HG03135 (cell line): ENCODE measurements at regions not wholly inside any gene's neighbourhood (a gene's known extent, or its start where the extent isn't known, plus 50 kb on each side); places are given as distances from the start of the nearest gene placed in this dataset.

Experiments used
- ATAC-seq: cut with Tn5 transposase; IDR thresholded peaks from one replicate; pipeline ENCODE4 v1.9.1; 2021; ENCODE audit warnings: mild to moderate bottlenecking, moderate library complexity; ENCODE audit not compliant: unreplicated experiment

- no peak for ATAC-seq
These were observed 97.1 kb upstream of the MAF start for GRCh38 chr16:79697562-79698112.

DNA sequence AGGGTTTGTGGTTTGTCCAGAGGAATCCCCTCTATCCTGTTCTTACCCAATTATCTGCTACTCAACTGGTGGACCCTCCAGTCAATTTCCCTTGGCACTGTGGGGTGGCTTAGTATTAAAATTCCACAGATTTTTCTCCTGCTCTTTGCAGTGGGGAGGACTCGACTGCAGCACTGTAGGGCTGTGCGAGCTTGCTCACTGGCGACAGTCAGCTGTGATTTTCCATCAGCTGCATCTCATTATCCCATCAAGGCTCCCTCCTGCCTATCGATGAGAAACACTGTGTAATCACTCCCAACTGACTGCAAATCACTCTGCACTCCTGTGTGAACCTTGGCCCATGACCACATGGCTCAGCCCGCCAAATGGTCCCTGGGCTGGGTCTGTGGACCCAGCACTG is 90.5 kb upstream of the MAF start:
- ATAC-seq = no peak

DNA sequence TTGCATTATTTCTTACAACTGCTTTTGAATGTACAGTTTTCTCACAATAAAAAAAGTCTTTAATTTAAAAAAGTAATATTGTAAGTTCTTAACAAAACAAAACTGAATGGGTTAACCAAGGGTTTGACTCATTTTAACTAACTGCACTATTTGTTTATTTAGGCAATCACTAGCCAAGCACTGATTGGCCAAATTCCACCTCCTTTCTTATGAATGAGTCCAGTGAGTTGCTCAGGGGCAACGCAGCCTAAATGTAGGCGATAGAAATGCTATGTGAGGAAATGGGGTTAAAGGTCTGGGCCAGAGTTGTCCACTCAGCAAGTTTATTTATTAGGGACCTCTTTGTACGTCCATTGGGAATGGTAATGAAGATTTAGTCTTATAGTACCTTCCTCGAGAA is 89.6 kb upstream of the MAF start:
- ATAC-seq = no peak

DNA sequence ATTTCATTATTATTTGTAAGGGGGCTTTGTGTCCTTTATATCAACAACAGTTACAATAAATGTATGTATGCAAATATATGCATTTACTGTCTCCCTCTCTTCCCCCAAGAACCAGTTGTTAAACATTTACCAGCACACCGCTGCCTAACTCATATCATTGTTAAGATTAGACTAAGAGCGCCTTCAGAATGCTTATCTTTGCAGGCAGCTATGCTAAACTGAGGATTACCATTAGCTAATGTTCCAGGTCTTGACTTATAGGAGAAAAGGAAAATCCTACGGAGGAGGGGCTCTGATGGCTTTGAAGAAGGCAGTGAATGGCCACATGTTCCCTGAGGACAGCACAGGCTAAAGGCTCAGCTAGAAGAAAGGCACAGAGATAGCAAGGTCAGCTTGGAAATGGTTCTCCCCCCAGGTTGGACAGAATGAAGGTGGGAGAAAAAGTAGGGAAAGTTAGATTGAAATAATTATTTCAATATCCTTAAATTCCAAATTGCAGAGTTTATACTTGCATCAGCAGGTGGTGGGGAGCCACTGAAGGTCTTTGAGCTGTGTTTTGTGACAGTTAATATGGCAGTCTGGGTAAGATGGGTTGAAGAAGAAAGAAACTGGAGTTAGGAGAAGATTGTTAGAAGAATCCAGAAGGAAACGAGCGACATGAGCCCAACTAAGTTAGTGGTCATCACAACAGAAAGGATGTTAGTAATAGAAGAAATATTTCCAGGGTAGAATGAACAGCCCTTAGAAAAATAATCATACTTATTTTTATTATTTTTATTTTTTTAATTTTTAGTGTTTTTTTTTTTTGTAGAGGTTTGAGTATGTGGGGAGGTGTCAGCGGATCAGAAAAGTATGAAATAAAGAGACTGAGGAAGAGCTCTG is 87.0 kb upstream of the MAF start:
- no peak for ATAC-seq

DNA sequence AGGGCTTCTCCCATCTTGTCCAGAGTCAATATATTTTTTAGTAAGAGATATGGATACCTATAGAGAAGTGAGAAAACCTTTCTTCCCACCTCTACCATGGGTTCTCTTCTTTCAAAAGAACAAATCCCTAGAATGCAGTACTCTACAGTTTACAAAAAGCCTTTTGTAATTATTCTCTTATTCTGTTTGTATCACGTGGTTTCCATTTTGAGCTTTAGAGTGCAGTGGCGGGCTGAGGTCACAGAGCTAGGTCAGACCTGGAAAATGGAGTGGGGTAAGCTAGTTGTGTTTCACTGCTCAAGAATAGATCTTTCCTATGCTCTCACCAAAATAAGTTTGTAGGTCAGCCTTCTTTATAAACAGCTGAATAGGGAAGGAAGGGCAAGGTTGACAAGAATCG is 85.3 kb upstream of the MAF start:
- no peak for ATAC-seq

GRCh38 chr16:79679334-79679733 is 78.8 kb upstream of the MAF start:
- ATAC-seq = no peak

GRCh38 chr16:79677799-79678530 is 77.4 kb upstream of the MAF start:
- ATAC-seq = no peak

GRCh38 chr16:79673635-79674034 is 73.1 kb upstream of the MAF start:
- no peak for ATAC-seq

DNA sequence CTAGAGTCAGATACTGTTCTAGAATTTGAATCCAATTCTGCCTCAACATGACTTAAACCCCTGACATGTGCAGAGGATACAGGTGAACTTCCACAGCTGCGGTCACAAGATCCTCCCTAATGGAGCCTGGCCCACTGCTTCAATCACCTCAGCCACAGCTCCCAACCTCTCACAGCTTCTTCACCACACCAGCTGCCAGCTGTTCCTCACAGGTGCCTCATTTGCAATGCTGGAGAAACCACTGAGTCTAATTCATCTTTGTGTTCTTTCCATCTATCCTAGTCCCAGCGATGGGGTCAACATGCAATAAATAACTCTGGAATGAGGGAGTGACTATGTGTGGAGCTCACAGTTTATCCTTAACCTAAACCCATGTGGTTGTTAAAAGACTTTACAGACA is 72.0 kb upstream of the MAF start:
- ATAC-seq = no peak

DNA sequence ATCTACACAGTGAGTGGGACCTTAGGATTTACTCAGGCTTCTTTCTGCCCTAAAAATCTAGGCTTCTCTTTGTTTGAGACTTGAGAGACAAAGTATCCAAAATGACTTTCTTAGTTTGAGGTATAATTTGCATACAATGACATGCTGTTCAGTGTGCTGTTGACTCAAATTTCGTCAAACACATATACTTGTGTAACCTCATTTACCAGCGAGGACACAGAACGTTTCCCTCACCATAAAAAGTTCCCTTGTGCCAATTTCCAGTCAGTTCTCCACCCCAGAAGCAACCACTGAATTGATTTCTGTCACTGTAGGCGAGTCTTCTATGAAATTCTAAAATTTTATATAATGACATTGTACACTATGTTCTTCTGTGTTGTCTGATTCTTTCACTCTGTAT is 68.0 kb upstream of the MAF start:
- ATAC-seq = no peak

- ATAC-seq = no peak
These were observed 65.4 kb upstream of the MAF start for GRCh38 chr16:79665970-79666369.

DNA sequence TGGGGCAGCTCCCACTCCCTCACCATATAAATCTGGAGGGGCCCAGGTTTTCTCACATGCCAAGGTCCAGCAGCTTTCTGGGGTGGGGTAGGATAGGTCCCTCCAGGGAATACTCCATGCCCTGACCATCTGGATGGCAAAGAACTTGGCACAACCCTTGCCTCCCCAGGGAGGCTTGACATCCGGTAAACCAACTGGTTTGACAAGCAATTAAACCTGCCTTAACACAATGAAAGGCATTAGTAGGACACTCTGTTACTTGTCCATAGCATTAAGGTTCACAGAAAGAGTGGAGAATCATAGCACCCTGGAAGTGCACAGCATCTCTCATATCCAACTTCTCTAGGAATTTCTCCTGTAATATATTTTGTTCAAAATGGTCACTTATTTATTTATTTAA is 63.9 kb upstream of the MAF start:
- ATAC-seq = no peak

DNA sequence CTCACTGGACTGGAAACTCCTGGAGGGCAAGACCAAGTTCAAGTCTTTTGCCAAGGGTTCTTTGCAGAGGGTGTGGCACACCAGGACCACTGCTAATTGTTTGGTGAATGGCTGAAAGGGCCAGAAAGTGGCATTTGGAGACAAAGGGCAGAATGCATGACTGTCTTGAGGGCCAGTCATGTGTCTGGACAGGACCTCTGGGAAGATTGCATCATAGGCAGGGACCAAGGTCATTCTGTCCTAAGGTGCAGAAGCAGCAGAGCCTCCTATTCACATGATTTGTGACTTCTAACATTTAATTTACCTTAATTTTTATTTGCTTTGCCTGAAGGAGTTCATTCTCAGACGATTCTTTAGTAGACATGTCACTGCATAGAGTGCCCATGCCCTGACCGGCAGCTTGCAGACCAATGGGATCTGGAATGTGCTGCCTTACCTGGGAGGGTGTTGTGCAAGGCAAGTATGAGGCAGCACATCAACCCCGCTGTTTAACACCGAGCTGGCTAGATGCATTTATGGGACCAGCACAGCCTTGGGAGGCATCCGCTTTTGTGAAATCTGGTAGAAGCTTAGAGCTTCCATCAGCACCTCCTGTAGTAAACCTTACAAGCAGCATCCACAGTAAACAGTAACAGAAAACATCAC is 62.3 kb upstream of the MAF start:
- ATAC-seq = no peak

- no peak for ATAC-seq
These were observed 61.6 kb upstream of the MAF start for GRCh38 chr16:79662122-79662521.

- no peak for ATAC-seq
These were observed 61.0 kb upstream of the MAF start for GRCh38 chr16:79661578-79661977.

GRCh38 chr16:79659344-79659743 is 58.8 kb upstream of the MAF start:
- ATAC-seq = no peak

DNA sequence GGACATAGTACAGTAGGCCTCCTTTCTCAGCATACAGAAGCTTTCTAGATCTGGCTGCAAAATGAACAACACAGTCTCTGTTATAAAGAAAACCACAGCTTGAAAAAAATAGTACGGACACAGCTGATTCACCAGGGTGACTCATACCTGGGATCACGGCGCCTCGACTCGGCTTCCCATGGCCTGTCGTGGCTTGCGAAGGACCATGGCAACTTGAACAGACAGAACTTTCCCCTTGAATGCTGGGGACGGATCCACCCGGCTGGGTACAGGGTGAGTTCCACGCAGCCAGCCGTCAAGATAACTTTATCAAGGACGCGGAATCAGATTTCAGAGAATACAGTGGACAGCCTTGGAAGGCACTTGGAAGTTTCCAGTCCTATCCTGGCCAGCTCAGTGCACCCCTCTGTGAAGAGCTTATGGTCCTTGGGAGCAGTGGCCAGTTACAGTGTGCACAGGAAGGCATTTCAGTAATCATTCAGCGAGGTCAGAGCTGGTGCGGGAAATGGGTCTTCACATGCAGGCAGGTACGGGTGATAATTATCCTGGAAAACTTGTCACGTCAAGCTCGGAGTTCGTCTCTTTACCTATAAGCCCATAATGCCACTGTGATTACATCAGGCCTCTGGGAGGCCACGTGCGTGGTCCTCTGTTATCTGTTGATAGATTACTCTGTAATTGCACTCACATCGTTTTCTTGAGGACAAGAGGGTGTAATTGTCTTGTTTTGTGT is 57.9 kb upstream of the MAF start:
- no peak for ATAC-seq

DNA sequence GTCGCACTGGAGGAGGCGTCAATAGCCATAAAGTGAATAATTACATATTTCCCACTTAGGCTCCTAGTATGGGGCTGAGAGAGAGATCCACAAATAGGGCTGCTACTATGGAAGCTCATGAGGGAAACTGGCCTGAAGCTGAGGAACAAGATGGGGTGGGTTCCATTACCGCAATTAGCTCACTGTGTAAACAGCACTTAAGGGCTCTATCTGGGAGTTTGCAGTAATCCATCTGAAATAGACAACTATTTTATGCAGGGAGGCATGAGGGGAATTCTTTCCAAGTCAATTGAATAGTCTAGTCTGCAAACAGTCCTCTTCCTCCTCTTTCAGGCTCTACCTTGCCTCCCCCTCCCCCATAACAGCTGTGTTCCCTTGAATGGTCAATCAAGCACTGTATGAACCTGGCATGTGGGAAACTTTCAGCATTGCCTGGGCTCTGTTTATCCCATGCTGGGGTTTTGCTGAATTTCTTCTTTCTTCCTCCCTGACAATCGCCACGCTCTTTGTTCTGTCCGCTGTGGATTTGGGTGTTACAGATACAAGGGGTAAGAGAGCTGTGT is 56.1 kb upstream of the MAF start:
- no peak for ATAC-seq

GRCh38 chr16:79653373-79653891 is 52.9 kb upstream of the MAF start:
- no peak for ATAC-seq

DNA sequence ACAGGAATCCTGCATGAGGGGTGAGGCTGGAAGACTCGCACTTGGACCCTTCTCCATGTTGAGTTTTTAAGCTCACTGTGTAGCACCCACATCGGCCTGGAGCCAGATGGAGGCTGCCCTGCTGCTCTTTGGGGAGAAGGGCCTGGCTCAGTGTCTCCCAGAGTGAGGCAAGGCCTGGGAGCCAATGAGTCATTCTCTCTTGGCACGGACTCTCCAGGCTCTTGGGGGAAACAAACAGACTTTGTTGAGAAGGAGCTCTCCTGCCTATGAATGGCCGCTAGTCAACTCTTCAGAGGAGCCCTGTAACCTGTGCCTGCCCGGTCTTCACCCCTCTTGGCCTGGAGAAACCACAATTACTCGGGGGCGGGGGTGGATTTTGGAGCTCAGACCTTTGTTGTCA is 50.8 kb upstream of the MAF start:
- ATAC-seq = no peak
